GM19351 (cell line): ENCODE measurements at regions not wholly inside any gene's neighbourhood (a gene's known extent, or its start where the extent isn't known, plus 50 kb on each side); places are given as distances from the start of the nearest gene placed in this dataset.
"Not testable (repeated sequence)": the region's sequence is repeated elsewhere in the genome, so short reads cannot be mapped to it uniquely, and the experiment has no call there.

Experiments used
- ATAC-seq: cut with Tn5 transposase; IDR thresholded peaks from one replicate; pipeline ENCODE4 v1.9.1; 2021; ENCODE audit warnings: mild to moderate bottlenecking, moderate library complexity; ENCODE audit not compliant: unreplicated experiment

GRCh38 chr2:176781570-176782217 is 430.9 kb upstream of the HNRNPA3 start:
- ATAC-seq, result no peak

- no peak for ATAC-seq
These were observed 427.9 kb upstream of the HNRNPA3 start for GRCh38 chr2:176784633-176785200.

- ATAC-seq, result no peak
These were observed 422.8 kb upstream of the HNRNPA3 start for GRCh38 chr2:176789751-176790150.

DNA sequence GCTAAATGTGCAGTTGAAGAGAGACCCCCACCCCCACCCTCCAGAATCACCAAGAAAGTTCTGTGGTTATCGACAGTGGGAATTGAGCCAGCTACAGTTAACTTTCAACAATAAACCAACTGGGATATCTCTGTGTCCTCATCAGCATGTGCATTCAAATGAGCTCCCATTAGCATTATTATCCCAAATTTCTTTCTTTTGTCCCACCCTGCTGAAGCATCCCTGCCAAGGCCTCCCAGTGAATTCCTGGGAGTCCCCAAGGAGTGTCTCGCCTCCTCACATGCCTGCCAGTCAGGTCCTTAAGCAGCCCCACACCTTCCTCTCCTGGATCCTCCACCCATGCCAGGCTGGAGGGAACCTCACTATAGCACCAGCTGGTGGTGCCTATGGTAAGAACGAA is 422.1 kb upstream of the HNRNPA3 start:
- no peak for ATAC-seq

DNA sequence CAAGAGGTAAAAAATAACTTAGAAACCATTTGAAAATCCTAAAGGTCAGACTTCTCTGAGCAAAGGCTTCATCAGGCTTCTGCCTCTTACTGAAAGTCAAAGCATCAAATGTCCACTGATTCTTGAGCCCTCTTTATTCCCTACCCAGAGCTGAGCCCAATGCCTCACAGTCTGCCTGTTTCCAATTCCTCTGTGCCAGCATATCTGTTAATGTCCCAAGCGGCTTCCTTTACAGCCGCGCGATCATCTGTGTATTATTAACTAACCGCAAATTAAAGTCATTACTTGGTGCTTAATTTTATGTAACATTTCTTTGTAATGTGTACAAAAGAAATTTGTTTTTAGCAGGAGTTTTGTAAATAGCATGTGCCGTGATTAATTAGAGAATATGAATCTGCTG is 418.8 kb upstream of the HNRNPA3 start:
- ATAC-seq, result no peak

DNA sequence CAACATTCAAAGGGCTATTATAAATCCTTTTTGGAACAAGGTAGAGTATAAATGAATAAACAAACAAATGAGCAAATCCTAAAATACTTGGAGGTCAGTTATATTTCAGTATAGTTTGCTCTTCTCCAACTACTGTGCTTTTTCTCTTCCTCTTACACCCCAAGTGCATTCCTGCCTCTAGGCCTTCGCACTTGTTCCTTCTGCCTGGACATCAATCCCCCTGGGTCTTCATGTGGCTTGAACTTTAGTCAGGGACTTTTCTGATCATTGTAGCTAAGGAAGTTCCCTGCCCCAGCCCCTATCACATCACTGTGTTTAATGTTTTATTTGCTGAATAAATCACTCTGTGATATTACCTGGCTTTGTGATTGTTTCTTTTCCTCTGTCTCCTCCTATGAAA is 418.2 kb upstream of the HNRNPA3 start:
- ATAC-seq, result no peak

DNA sequence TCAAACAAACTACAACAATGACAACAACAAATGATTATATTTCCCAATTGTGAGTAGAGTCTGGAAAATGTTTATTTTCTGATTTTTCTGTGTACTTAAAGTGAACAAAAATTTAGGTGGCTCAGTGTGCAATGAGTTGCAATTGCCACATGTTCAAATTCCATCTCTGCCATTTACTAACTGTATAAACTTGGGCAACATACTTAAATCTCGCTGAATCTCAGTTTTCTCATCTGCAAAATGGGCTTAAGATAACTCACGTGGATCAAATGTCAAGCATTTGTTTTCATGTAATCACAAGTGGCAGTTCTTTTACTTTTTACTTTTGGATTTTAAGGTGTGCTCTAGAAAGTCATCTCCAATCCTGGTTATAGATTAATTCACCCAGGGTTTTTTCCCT is 416.8 kb upstream of the HNRNPA3 start:
- no peak for ATAC-seq

DNA sequence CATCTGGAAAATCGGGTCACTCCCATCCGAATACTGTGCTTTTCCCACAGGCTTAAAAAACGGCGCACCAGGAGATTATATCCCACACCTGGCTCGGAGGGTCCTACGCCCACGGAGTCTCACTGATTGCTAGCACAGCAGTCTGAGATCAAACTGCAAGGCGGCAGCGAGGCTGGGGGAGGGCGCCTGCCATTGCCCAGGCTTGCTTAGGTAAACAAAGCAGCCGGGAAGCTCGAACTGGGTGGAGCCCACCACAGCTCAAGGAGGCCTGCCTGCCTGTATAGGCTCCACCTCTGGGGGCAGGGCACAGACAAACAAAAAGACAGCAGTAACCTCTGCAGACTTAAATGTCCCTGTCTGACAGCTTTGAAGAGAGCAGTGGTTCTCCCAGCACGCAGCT is 415.9 kb upstream of the HNRNPA3 start:
- ATAC-seq, result not testable (repeated sequence)

- no peak for ATAC-seq
These were observed 408.2 kb upstream of the HNRNPA3 start for GRCh38 chr2:176804392-176804791.

- ATAC-seq, result no peak
These were observed 407.2 kb upstream of the HNRNPA3 start for GRCh38 chr2:176805345-176805744.

GRCh38 chr2:176812246-176812775 is 400.3 kb upstream of the HNRNPA3 start:
- ATAC-seq, result no peak

- ATAC-seq, result no peak
These were observed 399.4 kb upstream of the HNRNPA3 start for GRCh38 chr2:176813156-176813555.

DNA sequence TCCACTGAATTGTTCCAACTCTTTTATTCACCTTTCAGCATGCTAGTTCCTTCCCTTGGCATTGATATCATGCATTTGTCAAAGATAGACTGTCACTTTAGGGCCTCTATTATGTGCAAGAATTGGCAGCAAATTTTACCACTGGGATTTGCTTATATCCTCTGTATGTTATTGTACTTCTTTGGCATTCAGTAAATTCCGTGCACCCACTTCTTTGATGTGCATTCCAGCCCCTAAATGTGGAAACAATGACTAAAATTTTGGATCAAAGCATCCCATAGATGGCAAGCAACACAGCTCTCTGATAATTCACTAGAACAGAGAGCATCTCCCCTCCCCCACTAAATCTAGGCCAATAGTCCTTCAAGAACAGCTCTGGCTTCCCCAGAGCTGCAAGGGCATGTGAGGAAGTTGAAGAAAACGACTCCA is 399.0 kb upstream of the HNRNPA3 start:
- ATAC-seq, result no peak

- no peak for ATAC-seq
These were observed 398.3 kb upstream of the HNRNPA3 start for GRCh38 chr2:176814274-176814673.

DNA sequence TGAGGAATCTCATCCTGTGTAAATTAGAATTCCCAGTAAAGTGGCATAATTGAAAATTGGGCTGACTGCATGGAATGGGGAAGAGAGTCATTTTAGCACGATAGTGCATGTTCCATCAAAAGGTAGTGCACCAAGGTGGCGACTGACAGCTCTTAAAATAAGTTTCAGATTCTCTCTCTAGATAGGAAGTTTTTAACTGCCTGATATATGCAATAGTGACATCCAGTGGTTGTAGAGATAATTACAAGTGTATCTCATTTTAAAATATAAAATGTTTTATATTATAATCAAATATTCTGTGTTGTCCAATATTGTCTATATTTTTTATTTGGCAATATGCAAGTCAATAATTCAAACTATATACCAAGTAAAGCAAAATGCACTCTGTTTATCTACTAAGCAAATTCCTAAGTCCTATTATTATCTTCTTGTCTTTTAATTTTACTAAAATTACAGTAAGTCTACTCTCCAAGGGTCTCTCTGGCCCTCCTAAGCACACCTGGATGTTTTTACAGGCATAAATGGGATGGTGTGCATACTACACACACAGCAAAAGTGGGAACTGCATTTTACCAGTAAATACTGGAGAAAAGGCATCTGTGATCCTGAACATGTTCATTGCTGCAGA is 397.7 kb upstream of the HNRNPA3 start:
- peak; percentile 65 for ATAC-seq

- no peak for ATAC-seq
These were observed 395.5 kb upstream of the HNRNPA3 start for GRCh38 chr2:176817061-176817565.

DNA sequence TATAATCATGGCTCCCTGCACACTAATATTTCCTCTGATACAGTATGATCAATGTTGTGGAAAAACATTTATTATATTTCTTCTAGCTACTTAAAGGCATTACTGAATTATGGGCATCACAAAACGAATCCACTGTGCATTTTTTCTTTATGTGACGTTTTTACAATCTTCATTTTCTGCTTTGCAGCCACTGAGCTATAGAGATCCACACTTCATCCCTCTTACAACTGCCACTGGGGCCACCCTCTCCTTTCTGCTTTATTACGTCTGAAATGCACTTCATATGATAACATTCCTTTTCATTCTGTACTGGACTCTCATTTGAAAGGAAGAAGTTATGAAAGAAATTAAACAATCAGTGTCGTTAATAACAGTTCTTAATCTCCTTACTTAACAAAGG is 394.5 kb upstream of the HNRNPA3 start:
- no peak for ATAC-seq

GRCh38 chr2:176818617-176819016 is 394.0 kb upstream of the HNRNPA3 start:
- ATAC-seq, result no peak

- no peak for ATAC-seq
These were observed 393.3 kb upstream of the HNRNPA3 start for GRCh38 chr2:176819306-176819705.

- ATAC-seq, result no peak
These were observed 392.1 kb upstream of the HNRNPA3 start for GRCh38 chr2:176820371-176820932.

DNA sequence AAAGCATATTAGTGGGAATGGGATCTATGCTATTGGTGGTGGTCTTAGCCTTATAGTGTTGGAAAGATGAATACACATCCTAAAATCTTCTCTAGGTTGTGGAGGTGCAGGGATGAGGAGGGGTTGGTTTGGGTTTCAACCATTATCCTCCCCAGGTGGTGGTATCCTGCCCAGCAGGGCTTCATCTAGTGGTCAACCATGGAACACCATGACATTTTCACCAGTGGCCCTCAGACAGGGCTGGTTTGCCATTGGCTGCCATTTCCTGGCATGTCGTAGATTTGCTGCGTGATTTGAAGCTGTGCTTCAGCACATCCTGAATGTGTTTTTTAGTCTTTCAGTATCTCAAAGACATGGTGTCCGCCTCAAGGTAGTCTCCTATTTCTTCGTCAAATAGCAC is 391.2 kb upstream of the HNRNPA3 start:
- ATAC-seq, result no peak

DNA sequence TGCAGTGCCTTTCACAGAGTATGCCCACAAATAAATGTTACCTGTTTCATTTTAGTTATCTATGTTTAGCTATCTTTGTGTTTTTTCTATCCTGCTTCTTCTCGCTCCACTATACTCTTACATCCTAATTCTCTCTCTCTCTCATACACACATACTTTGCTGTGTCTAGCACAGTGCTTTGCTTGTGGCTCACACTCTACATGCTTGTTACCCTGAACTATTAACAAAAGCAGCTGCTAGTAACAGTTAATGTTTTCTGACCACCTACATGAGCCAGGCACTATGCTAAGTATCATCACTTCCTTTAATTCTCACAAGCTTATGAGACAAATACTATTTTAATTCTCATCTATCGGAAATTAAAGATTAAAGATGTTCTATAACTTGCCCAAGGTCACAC is 390.5 kb upstream of the HNRNPA3 start:
- ATAC-seq, result no peak
